OCI-LY7 (cell line): ENCODE measurements at regions not wholly inside any gene's neighbourhood (a gene's known extent, or its start where the extent isn't known, plus 50 kb on each side); places are given as distances from the start of the nearest gene placed in this dataset.

Experiments
- BruUV-seq: library from RNA; stranded (reverse); fragments of 400-500 nt; replicated peaks from 2 replicates; lab custom pipeline; 2021; lab: Mats Ljungman, UMichigan
- CTCF ChIA-PET: fragments of 300-600 bp; sonication (Branson Sonifier 250); formaldehyde crosslinking; loops from one replicate; lab custom pipeline; 2022; ENCODE audit warnings: antibody characterized with exemption; ENCODE audit not compliant: unreplicated experiment; lab: Charles Lee
- POLR2A ChIA-PET: fragments of 300-600 bp; sonication (Branson Sonifier 250); formaldehyde crosslinking; loops from one replicate; lab custom pipeline; 2022; ENCODE audit warnings: antibody characterized with exemption; lab: Charles Lee
- DNase-seq: peaks from one replicate; pipeline ENCODE4 v3.0.0-alpha.2; 2015; ENCODE audit warnings: low spot score
- H2AFZ ChIP-seq: fragments of 200-600 bp; sonication (generic), shearing (Covaris generic); 2 replicates; pipeline ENCODE4 v1.6.1; 2014; ENCODE audit warnings: mild to moderate bottlenecking, antibody characterized with exemption, low read length, moderate library complexity
- H3K27ac ChIP-seq: fragments of 200-600 bp; sonication (generic); 2 replicates; pipeline ENCODE4 v1.5.1; 2014; ENCODE audit warnings: mixed run types, low read depth, mild to moderate bottlenecking, moderate library complexity, low read length, inconsistent platforms; ENCODE audit not compliant: poor library complexity, severe bottlenecking
- H3K36me3 ChIP-seq: fragments of 200-600 bp; sonication (generic); 2 replicates; pipeline ENCODE4 v1.6.1; 2014; ENCODE audit warnings: mild to moderate bottlenecking, antibody characterized with exemption, low read length, moderate library complexity, mixed read lengths; ENCODE audit not compliant: insufficient read depth
- H3K4me1 ChIP-seq: fragments of 200-600 bp; sonication (generic); 2 replicates; pipeline ENCODE4 v1.5.1; 2014; ENCODE audit warnings: mild to moderate bottlenecking, low read length; ENCODE audit not compliant: insufficient read depth, poor library complexity, severe bottlenecking
- H3K4me2 ChIP-seq: fragments of 200-600 bp; sonication (generic); 2 replicates; pipeline ENCODE4 v1.6.1; 2014; ENCODE audit warnings: mild to moderate bottlenecking, low read length
- H3K4me3 ChIP-seq: fragments of 200-600 bp; sonication (generic); 2 replicates; pipeline ENCODE4 v1.5.1; 2014; ENCODE audit warnings: mild to moderate bottlenecking, low read depth, low read length; ENCODE audit not compliant: poor library complexity, severe bottlenecking
- H3K79me2 ChIP-seq: fragments of 200-600 bp; sonication (generic); 2 replicates; pipeline ENCODE4 v1.6.1; 2016; ENCODE audit warnings: low read depth, mild to moderate bottlenecking, low read length, moderate library complexity, mixed read lengths; ENCODE audit not compliant: insufficient read depth
- H3K9me2 ChIP-seq: fragments of 200-600 bp; sonication (generic); 2 replicates; pipeline ENCODE4 v1.6.1; 2016; ENCODE audit warnings: mild to moderate bottlenecking, low read length, mixed read lengths; ENCODE audit not compliant: insufficient read depth
- H3K9me3 ChIP-seq: fragments of 200-600 bp; sonication (generic); 2 replicates; pipeline ENCODE4 v1.6.1; 2014; ENCODE audit warnings: mild to moderate bottlenecking, mixed run types, low read length, mixed read lengths
- H4K20me1 ChIP-seq: fragments of 200-600 bp; sonication (generic); 2 replicates; pipeline ENCODE4 v1.6.1; 2014; ENCODE audit warnings: mild to moderate bottlenecking, antibody characterized with exemption, low read length, moderate library complexity, mixed read lengths; ENCODE audit not compliant: insufficient read depth
- EZH2phosphoT487 ChIP-seq: fragments of 200-600 bp; sonication (generic); IDR thresholded peaks from 2 replicates; pipeline ENCODE4 v1.6.1; 2018; ENCODE audit warnings: low read depth, borderline replicate concordance, mild to moderate bottlenecking, mixed run types, antibody characterized with exemption, low read length, moderate library complexity, mixed read lengths
- intact Hi-C: fragments of 100-400 bp; cut with micrococcal nuclease; formaldehyde crosslinking; loops from one replicate; pipeline ENCODE4 v1.10.0; 2022; ENCODE audit not compliant: unreplicated experiment
- TF ChIP-seq, protein P1 (sequence below): fragments of 200-600 bp; sonication (generic); conservative IDR thresholded peaks from 2 replicates; pipeline ENCODE4 v1.5.1; 2014; ENCODE audit warnings: mild to moderate bottlenecking, antibody characterized with exemption, low read length, moderate library complexity, mixed read lengths

DNA sequence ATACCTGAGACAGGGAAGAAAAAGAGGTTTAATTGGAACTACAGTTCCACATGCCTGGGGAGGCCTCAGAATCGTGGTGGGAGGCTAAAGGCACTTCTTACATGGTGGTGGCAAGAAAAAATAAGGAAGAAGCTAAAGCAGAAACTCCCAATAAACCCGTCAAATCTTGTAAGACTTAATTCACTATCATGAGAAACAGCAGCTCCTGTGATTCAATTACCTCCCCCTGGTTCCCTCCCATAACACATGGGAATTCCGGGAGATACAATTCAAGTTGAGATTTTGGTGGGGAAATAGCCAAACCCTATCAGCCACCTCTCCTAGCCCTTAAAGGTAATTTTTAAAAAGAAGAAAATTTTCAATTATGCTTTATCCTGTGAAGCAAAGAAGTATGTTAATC lies 728.8 kb downstream of the RNF144A start:
- H3K36me3 ChIP-seq, result no peaks in the 10 kb centered on the region; the same call in 1 of the 2 replicates
- CTCF ChIA-PET, result no interaction called here
- H3K79me2 ChIP-seq, result no peaks in the 10 kb centered on the region
- no peak for TF ChIP-seq EZH2phosphoT487
- TF ChIP-seq, protein P1, sequence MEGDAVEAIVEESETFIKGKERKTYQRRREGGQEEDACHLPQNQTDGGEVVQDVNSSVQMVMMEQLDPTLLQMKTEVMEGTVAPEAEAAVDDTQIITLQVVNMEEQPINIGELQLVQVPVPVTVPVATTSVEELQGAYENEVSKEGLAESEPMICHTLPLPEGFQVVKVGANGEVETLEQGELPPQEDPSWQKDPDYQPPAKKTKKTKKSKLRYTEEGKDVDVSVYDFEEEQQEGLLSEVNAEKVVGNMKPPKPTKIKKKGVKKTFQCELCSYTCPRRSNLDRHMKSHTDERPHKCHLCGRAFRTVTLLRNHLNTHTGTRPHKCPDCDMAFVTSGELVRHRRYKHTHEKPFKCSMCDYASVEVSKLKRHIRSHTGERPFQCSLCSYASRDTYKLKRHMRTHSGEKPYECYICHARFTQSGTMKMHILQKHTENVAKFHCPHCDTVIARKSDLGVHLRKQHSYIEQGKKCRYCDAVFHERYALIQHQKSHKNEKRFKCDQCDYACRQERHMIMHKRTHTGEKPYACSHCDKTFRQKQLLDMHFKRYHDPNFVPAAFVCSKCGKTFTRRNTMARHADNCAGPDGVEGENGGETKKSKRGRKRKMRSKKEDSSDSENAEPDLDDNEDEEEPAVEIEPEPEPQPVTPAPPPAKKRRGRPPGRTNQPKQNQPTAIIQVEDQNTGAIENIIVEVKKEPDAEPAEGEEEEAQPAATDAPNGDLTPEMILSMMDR, result no peak
- POLR2A ChIA-PET, result interaction anchor here (0.5 to 1.4 kb wide), 5 partner anchors 8 to 550 kb away, joined by 3 to 7 read pairs (median 3); no protein-coding TSS in a partner anchor
- H3K4me3 ChIP-seq, result no peak overlapping the region
- intact Hi-C loops, result no loop called here
- DNase-seq, result no peak
- no peaks in the 10 kb centered on the region for H3K9me2 ChIP-seq
- no peak overlapping the region for H2AFZ ChIP-seq
- H3K9me3 ChIP-seq, result peaks cover 8% of the 10 kb centered on the region
- no TSS peak for BruUV-seq
- H4K20me1 ChIP-seq, result no peaks in the 10 kb centered on the region
- H3K4me2 ChIP-seq, result no peak overlapping the region
- H3K27ac ChIP-seq, result no peak overlapping the region
- H3K4me1 ChIP-seq, result no peaks in the 10 kb centered on the region

DNA sequence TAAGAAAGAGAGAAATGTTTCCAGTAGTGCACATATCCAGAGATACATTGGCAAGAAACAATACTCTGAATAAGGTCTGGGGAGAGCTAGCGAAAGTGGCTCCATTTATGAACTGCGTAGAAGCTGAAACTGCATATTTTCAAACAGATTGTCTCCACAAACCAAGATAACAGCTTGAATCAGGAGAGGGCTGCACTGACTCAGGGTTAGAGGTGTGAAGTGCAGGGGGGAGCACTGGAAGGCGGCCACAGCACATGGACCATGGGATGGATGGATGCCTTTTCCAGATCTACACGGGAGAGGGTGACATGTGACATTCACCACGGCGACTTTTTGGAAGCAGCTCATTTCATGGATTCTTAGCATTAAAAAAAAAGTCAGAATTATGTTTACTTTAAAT lies 729.4 kb downstream of the RNF144A start:
- ChIA-PET CTCF (no interaction called here), POLR2A (interaction anchor here (0.6 to 1.4 kb wide), 9 partner anchors 8 to 945 kb away, joined by 3 to 8 read pairs (median 4); no protein-coding TSS in a partner anchor)
- intact Hi-C loops, result no loop called here
- H3K9me2 ChIP-seq, result no peaks in the 10 kb centered on the region
- TF ChIP-seq, protein P1, result no peak
- TF ChIP-seq EZH2phosphoT487, result no peak
- H3K9me3 ChIP-seq, result peaks cover 7% of the 10 kb centered on the region
- no peak for DNase-seq
- H3K4me3 ChIP-seq, result no peak overlapping the region
- H2AFZ ChIP-seq, result no peak overlapping the region
- no peaks in the 10 kb centered on the region for H4K20me1 ChIP-seq
- no peaks in the 10 kb centered on the region for H3K4me1 ChIP-seq
- BruUV-seq, result no TSS peak
- no peak overlapping the region for H3K27ac ChIP-seq
- no peaks in the 10 kb centered on the region; the same call in 1 of the 2 replicates for H3K36me3 ChIP-seq
- no peaks in the 10 kb centered on the region for H3K79me2 ChIP-seq
- H3K4me2 ChIP-seq, result no peak overlapping the region

DNA sequence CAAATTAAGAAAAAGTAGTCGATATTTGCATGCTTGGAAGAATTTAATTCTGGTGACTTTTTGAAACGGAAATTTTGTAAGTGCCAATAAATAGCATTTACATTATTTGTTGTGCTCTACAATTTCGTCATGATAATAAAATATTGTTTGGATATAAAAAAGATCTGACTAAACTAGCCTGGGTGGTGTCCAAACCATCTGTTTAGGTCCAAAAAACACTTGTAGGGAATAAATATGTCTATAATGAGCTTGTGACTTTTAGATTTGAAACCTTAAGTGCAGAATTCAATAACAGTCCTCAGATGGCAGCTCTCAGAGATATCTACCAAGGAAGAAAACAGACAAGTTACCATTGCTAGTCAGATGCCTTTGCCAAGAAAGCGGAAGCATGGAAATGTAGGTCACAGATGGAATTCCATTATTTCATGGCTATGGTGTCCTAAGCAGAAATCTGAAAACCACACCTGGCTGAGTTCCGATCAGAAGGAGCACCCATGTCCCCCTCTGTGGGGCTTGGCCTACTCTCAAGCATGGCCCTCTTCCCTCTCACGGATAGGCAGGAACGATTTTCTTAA lies 731.1 kb downstream of the RNF144A start:
- H3K4me3 ChIP-seq, result no peak overlapping the region
- H3K9me3 ChIP-seq, result peaks cover 12% of the 10 kb centered on the region; the same call in 1 of the 2 replicates
- TF ChIP-seq, protein P1, result no peak
- no peak for TF ChIP-seq EZH2phosphoT487
- no peaks in the 10 kb centered on the region for H3K9me2 ChIP-seq
- no TSS peak for BruUV-seq
- ChIA-PET POLR2A (interaction anchor here (1.0 kb wide), 1 partner anchor 10 kb away, joined by 4 read pairs; no protein-coding TSS in a partner anchor), CTCF (no interaction called here)
- H4K20me1 ChIP-seq, result no peaks in the 10 kb centered on the region
- DNase-seq, result no peak
- H3K36me3 ChIP-seq, result no peaks in the 10 kb centered on the region
- H2AFZ ChIP-seq, result no peak overlapping the region
- no peak overlapping the region for H3K4me2 ChIP-seq
- no peaks in the 10 kb centered on the region for H3K79me2 ChIP-seq
- no peaks in the 10 kb centered on the region for H3K4me1 ChIP-seq
- intact Hi-C loops, result no loop called here
- H3K27ac ChIP-seq, result no peak overlapping the region
